Liver (tissue), 8 donors: ENCODE measurements at regions not wholly inside any gene's neighbourhood (a gene's known extent, or its start where the extent isn't known, plus 50 kb on each side); places are given as distances from the start of the nearest gene placed in this dataset.

Experiments used
- DNase-seq: peaks from one replicate; pipeline ENCODE4 v3.0.0-alpha.2; 2017; ENCODE audit warnings: low spot score
- H3K27ac ChIP-seq, 2 donors: one replicate each; pipeline ENCODE4 v1.7.0; 2013; ENCODE audit warnings: inconsistent platforms in 2 of 2, low read length in 2 of 2, control low read depth in 1 of 2, low read depth in 1 of 2, mild to moderate bottlenecking in 1 of 2
- H3K27me3 ChIP-seq, 4 donors: one replicate each; pipeline versions ENCODE4 v1.6.1 to v1.7.0; 2013; ENCODE audit warnings: low read length in 3 of 4, inconsistent platforms in 1 of 4, mild to moderate bottlenecking in 1 of 4, moderate library complexity in 1 of 4; ENCODE audit not compliant: control insufficient read depth in 4 of 4, insufficient read depth in 4 of 4
- H3K36me3 ChIP-seq, 4 donors: one replicate each; pipeline versions ENCODE4 v1.6.1 to v1.7.0; 2013; ENCODE audit warnings: low read length in 3 of 4, mild to moderate bottlenecking in 3 of 4, low read depth in 1 of 4, moderate library complexity in 1 of 4; ENCODE audit not compliant: control insufficient read depth in 4 of 4, insufficient read depth in 3 of 4
- H3K4me1 ChIP-seq, 4 donors: one replicate each; pipeline versions ENCODE4 v1.6.1 to v1.7.0; 2013; ENCODE audit warnings: low read length in 3 of 4, mild to moderate bottlenecking in 3 of 4, moderate library complexity in 1 of 4; ENCODE audit not compliant: control insufficient read depth in 4 of 4, insufficient read depth in 4 of 4
- H3K4me3 ChIP-seq, 3 donors: one replicate each; pipeline versions ENCODE4 v1.6.1 to v1.7.0; 2013; ENCODE audit warnings: low read length in 3 of 3, control low read depth in 1 of 3, low read depth in 1 of 3, mild to moderate bottlenecking in 1 of 3
- H3K9ac ChIP-seq, 2 donors: one replicate each; pipeline ENCODE4 v1.7.0; 2013; ENCODE audit warnings: low read length in 2 of 2, mild to moderate bottlenecking in 2 of 2, moderate library complexity in 2 of 2, control low read depth in 1 of 2, low read depth in 1 of 2
- H3K9me3 ChIP-seq, 4 donors: one replicate each; pipeline versions ENCODE4 v1.6.1 to v1.7.0; 2013; ENCODE audit warnings: low read length in 3 of 4; ENCODE audit not compliant: control insufficient read depth in 4 of 4
- ATF3 ChIP-seq: IDR thresholded peaks from 2 replicates; pipeline ENCODE4 v1.6.1; 2016; ENCODE audit warnings: antibody characterized with exemption
- EGR1 ChIP-seq, 2 donors: IDR thresholded peaks; 2 replicates each; pipeline ENCODE4 v1.6.1; 2016 to 2018; ENCODE audit warnings: antibody characterized with exemption in 2 of 2, low read depth in 2 of 2
- FOXA1 ChIP-seq: IDR thresholded peaks from 2 replicates; pipeline ENCODE4 v1.6.1; 2016; ENCODE audit warnings: antibody characterized with exemption
- FOXA2 ChIP-seq: IDR thresholded peaks from 2 replicates; pipeline ENCODE4 v1.6.1; 2016; ENCODE audit warnings: antibody characterized with exemption
- GABPA ChIP-seq, 2 donors: IDR thresholded peaks in 1 of 2; conservative IDR thresholded peaks in 1 of 2; 2 replicates each; pipeline ENCODE4 v1.6.1; 2016; ENCODE audit warnings: antibody characterized with exemption in 2 of 2, mild to moderate bottlenecking in 1 of 2, moderate library complexity in 1 of 2
- HNF4A ChIP-seq, 2 donors: conservative IDR thresholded peaks; 2 replicates each; pipeline ENCODE4 v1.6.1; 2016; ENCODE audit warnings: antibody characterized with exemption in 2 of 2, mild to moderate bottlenecking in 2 of 2
- HNF4G ChIP-seq: IDR thresholded peaks from 2 replicates; pipeline ENCODE4 v1.6.1; 2016; ENCODE audit warnings: antibody characterized with exemption
- JUND ChIP-seq, 2 donors: IDR thresholded peaks; 2 replicates each; pipeline ENCODE4 v1.6.1; 2016; ENCODE audit warnings: antibody characterized with exemption in 2 of 2
- MAX ChIP-seq: IDR thresholded peaks from 2 replicates; pipeline ENCODE4 v1.6.1; 2016; ENCODE audit warnings: antibody characterized with exemption
- NR2F2 ChIP-seq: IDR thresholded peaks from 2 replicates; pipeline ENCODE4 v1.6.1; 2016; ENCODE audit warnings: antibody characterized with exemption
- RAD21 ChIP-seq, 2 donors: IDR thresholded peaks; 2 replicates each; pipeline ENCODE4 v1.6.1; 2016; ENCODE audit warnings: antibody characterized with exemption in 2 of 2, mild to moderate bottlenecking in 2 of 2
- RXRA ChIP-seq, 2 donors: IDR thresholded peaks; 2 replicates each; pipeline ENCODE4 v1.6.1; 2017 to 2018; ENCODE audit warnings: antibody characterized with exemption in 2 of 2, mild to moderate bottlenecking in 1 of 2
- SP1 ChIP-seq: IDR thresholded peaks from 2 replicates; pipeline ENCODE4 v1.6.1; 2018; ENCODE audit warnings: antibody characterized with exemption, mild to moderate bottlenecking
- TAF1 ChIP-seq: conservative IDR thresholded peaks from 2 replicates; pipeline ENCODE4 v1.6.1; 2016; ENCODE audit warnings: antibody characterized with exemption, mild to moderate bottlenecking
- YY1 ChIP-seq: IDR thresholded peaks from 2 replicates; pipeline ENCODE4 v1.6.1; 2016; ENCODE audit warnings: antibody characterized with exemption, mild to moderate bottlenecking
- WGBS: extraction: QIAGEN DNeasy Blood & Tissue Kit; methylation state at CpG from one replicate; pipeline ENCODE4 v1.1.7; 2013; 5-methylcytosine and 5-hydroxymethylcytosine counted together
- TF ChIP-seq, protein P1 (sequence below): IDR thresholded peaks from 2 replicates; pipeline ENCODE4 v1.6.1; 2016; ENCODE audit warnings: antibody characterized with exemption
- TF ChIP-seq, protein P2 (sequence below): IDR thresholded peaks from 2 replicates; pipeline ENCODE4 v1.6.1; 2016; ENCODE audit warnings: antibody characterized with exemption, mild to moderate bottlenecking
- TF ChIP-seq, protein P3 (sequence below): fragments of 150-350 bp; IDR thresholded peaks from 2 replicates; pipeline ENCODE4 v1.5.1; 2017; ENCODE audit warnings: improper control_type of control experiment, low read depth, low read length; ENCODE audit not compliant: missing input control
- donor health status: healthy.
- donor health status: healthy.
- donor health status: healthy.
- donor health status: healthy.
- donor health status: healthy.

GRCh38 chr1:103307751-103308150, 199.4 kb upstream of the COL11A1 start:
- 43% methylated on average over 2 of the region's 2 CpGs for WGBS
- no peaks in the 10 kb centered on the region for H3K9me3 ChIP-seq
- no peak for DNase-seq
- TF ChIP-seq, protein P1, sequence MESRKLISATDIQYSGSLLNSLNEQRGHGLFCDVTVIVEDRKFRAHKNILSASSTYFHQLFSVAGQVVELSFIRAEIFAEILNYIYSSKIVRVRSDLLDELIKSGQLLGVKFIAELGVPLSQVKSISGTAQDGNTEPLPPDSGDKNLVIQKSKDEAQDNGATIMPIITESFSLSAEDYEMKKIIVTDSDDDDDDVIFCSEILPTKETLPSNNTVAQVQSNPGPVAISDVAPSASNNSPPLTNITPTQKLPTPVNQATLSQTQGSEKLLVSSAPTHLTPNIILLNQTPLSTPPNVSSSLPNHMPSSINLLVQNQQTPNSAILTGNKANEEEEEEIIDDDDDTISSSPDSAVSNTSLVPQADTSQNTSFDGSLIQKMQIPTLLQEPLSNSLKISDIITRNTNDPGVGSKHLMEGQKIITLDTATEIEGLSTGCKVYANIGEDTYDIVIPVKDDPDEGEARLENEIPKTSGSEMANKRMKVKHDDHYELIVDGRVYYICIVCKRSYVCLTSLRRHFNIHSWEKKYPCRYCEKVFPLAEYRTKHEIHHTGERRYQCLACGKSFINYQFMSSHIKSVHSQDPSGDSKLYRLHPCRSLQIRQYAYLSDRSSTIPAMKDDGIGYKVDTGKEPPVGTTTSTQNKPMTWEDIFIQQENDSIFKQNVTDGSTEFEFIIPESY = no peak
- TF ChIP-seq TAF1 = no peak
- no peak for TF ChIP-seq GABPA (IDR thresholded peaks at IDR 0.05 in 1 of 2, conservative IDR thresholded peaks at IDR 0.05 in 1 of 2)
- no peak for TF ChIP-seq EGR1 (IDR thresholded peaks at IDR 0.05; ENCODE audit: low read depth in 2 of 2)
- TF ChIP-seq, protein P2, sequence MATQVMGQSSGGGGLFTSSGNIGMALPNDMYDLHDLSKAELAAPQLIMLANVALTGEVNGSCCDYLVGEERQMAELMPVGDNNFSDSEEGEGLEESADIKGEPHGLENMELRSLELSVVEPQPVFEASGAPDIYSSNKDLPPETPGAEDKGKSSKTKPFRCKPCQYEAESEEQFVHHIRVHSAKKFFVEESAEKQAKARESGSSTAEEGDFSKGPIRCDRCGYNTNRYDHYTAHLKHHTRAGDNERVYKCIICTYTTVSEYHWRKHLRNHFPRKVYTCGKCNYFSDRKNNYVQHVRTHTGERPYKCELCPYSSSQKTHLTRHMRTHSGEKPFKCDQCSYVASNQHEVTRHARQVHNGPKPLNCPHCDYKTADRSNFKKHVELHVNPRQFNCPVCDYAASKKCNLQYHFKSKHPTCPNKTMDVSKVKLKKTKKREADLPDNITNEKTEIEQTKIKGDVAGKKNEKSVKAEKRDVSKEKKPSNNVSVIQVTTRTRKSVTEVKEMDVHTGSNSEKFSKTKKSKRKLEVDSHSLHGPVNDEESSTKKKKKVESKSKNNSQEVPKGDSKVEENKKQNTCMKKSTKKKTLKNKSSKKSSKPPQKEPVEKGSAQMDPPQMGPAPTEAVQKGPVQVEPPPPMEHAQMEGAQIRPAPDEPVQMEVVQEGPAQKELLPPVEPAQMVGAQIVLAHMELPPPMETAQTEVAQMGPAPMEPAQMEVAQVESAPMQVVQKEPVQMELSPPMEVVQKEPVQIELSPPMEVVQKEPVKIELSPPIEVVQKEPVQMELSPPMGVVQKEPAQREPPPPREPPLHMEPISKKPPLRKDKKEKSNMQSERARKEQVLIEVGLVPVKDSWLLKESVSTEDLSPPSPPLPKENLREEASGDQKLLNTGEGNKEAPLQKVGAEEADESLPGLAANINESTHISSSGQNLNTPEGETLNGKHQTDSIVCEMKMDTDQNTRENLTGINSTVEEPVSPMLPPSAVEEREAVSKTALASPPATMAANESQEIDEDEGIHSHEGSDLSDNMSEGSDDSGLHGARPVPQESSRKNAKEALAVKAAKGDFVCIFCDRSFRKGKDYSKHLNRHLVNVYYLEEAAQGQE = no peak
- no peak for TF ChIP-seq FOXA2
- TF ChIP-seq ATF3 = no peak
- no peak for TF ChIP-seq MAX
- no peak for TF ChIP-seq NR2F2
- TF ChIP-seq FOXA1 = no peak
- TF ChIP-seq, protein P3, sequence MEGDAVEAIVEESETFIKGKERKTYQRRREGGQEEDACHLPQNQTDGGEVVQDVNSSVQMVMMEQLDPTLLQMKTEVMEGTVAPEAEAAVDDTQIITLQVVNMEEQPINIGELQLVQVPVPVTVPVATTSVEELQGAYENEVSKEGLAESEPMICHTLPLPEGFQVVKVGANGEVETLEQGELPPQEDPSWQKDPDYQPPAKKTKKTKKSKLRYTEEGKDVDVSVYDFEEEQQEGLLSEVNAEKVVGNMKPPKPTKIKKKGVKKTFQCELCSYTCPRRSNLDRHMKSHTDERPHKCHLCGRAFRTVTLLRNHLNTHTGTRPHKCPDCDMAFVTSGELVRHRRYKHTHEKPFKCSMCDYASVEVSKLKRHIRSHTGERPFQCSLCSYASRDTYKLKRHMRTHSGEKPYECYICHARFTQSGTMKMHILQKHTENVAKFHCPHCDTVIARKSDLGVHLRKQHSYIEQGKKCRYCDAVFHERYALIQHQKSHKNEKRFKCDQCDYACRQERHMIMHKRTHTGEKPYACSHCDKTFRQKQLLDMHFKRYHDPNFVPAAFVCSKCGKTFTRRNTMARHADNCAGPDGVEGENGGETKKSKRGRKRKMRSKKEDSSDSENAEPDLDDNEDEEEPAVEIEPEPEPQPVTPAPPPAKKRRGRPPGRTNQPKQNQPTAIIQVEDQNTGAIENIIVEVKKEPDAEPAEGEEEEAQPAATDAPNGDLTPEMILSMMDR = no peak
- no peak for TF ChIP-seq SP1
- no peak for TF ChIP-seq YY1
- no peak for TF ChIP-seq HNF4A (conservative IDR thresholded peaks at IDR 0.05)
- TF ChIP-seq RXRA (IDR thresholded peaks at IDR 0.05) = no peak
- TF ChIP-seq RAD21 (IDR thresholded peaks at IDR 0.05) = no peak
- TF ChIP-seq JUND (IDR thresholded peaks at IDR 0.05) = no peak
- TF ChIP-seq HNF4G = no peak
- no peaks in the 10 kb centered on the region for H3K27me3 ChIP-seq
- no peaks in the 10 kb centered on the region for H3K36me3 ChIP-seq
- no peak overlapping the region for H3K9ac ChIP-seq
- H3K4me1 ChIP-seq = no peaks in the 10 kb centered on the region
- H3K27ac ChIP-seq = no peak overlapping the region
- H3K4me3 ChIP-seq = no peak overlapping the region
